H9 (cell line): ENCODE measurements at regions not wholly inside any gene's neighbourhood (a gene's known extent, or its start where the extent isn't known, plus 50 kb on each side); places are given as distances from the start of the nearest gene placed in this dataset.

Experiments used
- DNase-seq: peaks from one replicate; pipeline ENCODE4 v3.0.0-alpha.2; 2017
- H2AFZ ChIP-seq: one replicate; pipeline ENCODE4 v1.6.1; 2013; ENCODE audit warnings: mild to moderate bottlenecking, low read length, control low read depth, moderate library complexity
- H2AK5ac ChIP-seq: 2 replicates; pipeline ENCODE4 v1.6.1; 2013; ENCODE audit warnings: low read length, control low read depth, mixed read lengths; ENCODE audit not compliant: insufficient read length
- H2BK120ac ChIP-seq: one replicate; pipeline ENCODE4 v1.6.1; 2013; ENCODE audit warnings: low read depth, mild to moderate bottlenecking, low read length, control low read depth, inconsistent platforms; ENCODE audit not compliant: poor library complexity, severe bottlenecking
- H2BK12ac ChIP-seq: 2 replicates; pipeline ENCODE4 v1.6.1; 2013; ENCODE audit warnings: low read length, control low read depth, mixed read lengths, low read depth; ENCODE audit not compliant: insufficient read length
- H2BK15ac ChIP-seq: 2 replicates; pipeline ENCODE4 v1.6.1; 2013; ENCODE audit warnings: low read depth, low read length, control low read depth
- H2BK20ac ChIP-seq: one replicate; pipeline ENCODE4 v1.6.1; 2013; ENCODE audit warnings: low read depth, mild to moderate bottlenecking, low read length, control low read depth, inconsistent platforms; ENCODE audit not compliant: poor library complexity, severe bottlenecking
- H2BK5ac ChIP-seq: 2 replicates; pipeline ENCODE4 v1.6.1; 2013; ENCODE audit warnings: low read length, control low read depth, mixed read lengths; ENCODE audit not compliant: insufficient read length
- H3K14ac ChIP-seq: 2 replicates; pipeline ENCODE4 v1.6.1; 2013; ENCODE audit warnings: low read length, control low read depth; ENCODE audit not compliant: insufficient read depth
- H3K18ac ChIP-seq: 2 replicates; pipeline ENCODE4 v1.6.1; 2013; ENCODE audit warnings: low read depth, mild to moderate bottlenecking, mixed read lengths, low read length, control low read depth; ENCODE audit not compliant: insufficient read length
- H3K23ac ChIP-seq: 2 replicates; pipeline ENCODE4 v1.6.1; 2013; ENCODE audit warnings: low read length, control low read depth, mixed read lengths, low read depth; ENCODE audit not compliant: insufficient read length
- H3K23me2 ChIP-seq: 2 replicates; pipeline ENCODE4 v1.6.1; 2013; ENCODE audit warnings: low read depth, mild to moderate bottlenecking, mixed read lengths, low read length, control low read depth; ENCODE audit not compliant: insufficient read length, poor library complexity, severe bottlenecking
- H3K27ac ChIP-seq: 2 replicates; pipeline ENCODE4 v1.5.1; 2013; ENCODE audit warnings: low read length, control low read depth, mixed read lengths, low read depth; ENCODE audit not compliant: insufficient read length
- H3K27me3 ChIP-seq: 2 replicates; pipeline ENCODE4 v1.6.1; 2013; ENCODE audit warnings: low read length, control low read depth, inconsistent platforms; ENCODE audit not compliant: insufficient read depth
- H3K4ac ChIP-seq: 2 replicates; pipeline ENCODE4 v1.6.1; 2013; ENCODE audit warnings: low read depth, mild to moderate bottlenecking, control low read depth, inconsistent platforms, low read length, moderate library complexity
- H3K4me1 ChIP-seq: 2 replicates; pipeline ENCODE4 v1.6.1; 2013; ENCODE audit warnings: low read length, control low read depth, inconsistent platforms; ENCODE audit not compliant: insufficient read depth
- H3K4me2 ChIP-seq: 2 replicates; pipeline ENCODE4 v1.6.1; 2013; ENCODE audit warnings: low read length, control low read depth, mixed read lengths; ENCODE audit not compliant: insufficient read length, insufficient read depth
- H3K56ac ChIP-seq: 2 replicates; pipeline ENCODE4 v1.6.1; 2013; ENCODE audit warnings: low read depth, mild to moderate bottlenecking, mixed read lengths, low read length, control low read depth; ENCODE audit not compliant: insufficient read length
- H3K79me1 ChIP-seq: 2 replicates; pipeline ENCODE4 v1.6.1; 2013; ENCODE audit warnings: low read depth, mild to moderate bottlenecking, moderate library complexity, low read length, control low read depth, inconsistent platforms; ENCODE audit not compliant: insufficient read depth, poor library complexity, severe bottlenecking
- H3K79me2 ChIP-seq: 2 replicates; pipeline ENCODE4 v1.6.1; 2013; ENCODE audit warnings: low read length, control low read depth, inconsistent platforms; ENCODE audit not compliant: insufficient read depth
- H3K9ac ChIP-seq: 2 replicates; pipeline ENCODE4 v1.6.1; 2013; ENCODE audit warnings: low read length, control low read depth, mixed read lengths; ENCODE audit not compliant: insufficient read length; ENCODE audit errors: extremely low read depth
- H3K9me3 ChIP-seq: one replicate; pipeline ENCODE4 v1.6.1; 2013; ENCODE audit warnings: low read depth, low read length, inconsistent platforms; ENCODE audit not compliant: control insufficient read depth
- H3T11ph ChIP-seq: one replicate; pipeline ENCODE4 v1.6.1; 2013; ENCODE audit warnings: mild to moderate bottlenecking, low read length, control low read depth, inconsistent platforms
- H4K20me1 ChIP-seq: one replicate; pipeline ENCODE4 v1.6.1; 2013; ENCODE audit not compliant: control insufficient read depth, insufficient read length, insufficient read depth
- H4K5ac ChIP-seq: 2 replicates; pipeline ENCODE4 v1.6.1; 2013; ENCODE audit warnings: low read depth, mild to moderate bottlenecking, mixed read lengths, low read length, control low read depth; ENCODE audit not compliant: insufficient read length
- H4K8ac ChIP-seq: replicated peaks from 2 replicates; pipeline ENCODE4 v1.6.1; 2013; ENCODE audit warnings: low read length, control low read depth, mixed read lengths, low read depth; ENCODE audit not compliant: insufficient read length
- H4K91ac ChIP-seq: 2 replicates; pipeline ENCODE4 v1.6.1; 2013; ENCODE audit warnings: low read depth, mild to moderate bottlenecking, moderate library complexity, mixed read lengths, low read length, control low read depth; ENCODE audit not compliant: insufficient read length
- H3K27ac Mint-ChIP-seq, 3 experiments: 2 replicates in 2 of 3; 3 replicates in 1 of 3; pipeline ENCODE4 v1.8.0; 2020 to 2021; ENCODE audit warnings: mixed read lengths in 3 of 3, mild to moderate bottlenecking in 1 of 3, moderate library complexity in 1 of 3
- H3K27me3 Mint-ChIP-seq: 2 replicates; pipeline ENCODE4 v1.8.0; 2021; ENCODE audit warnings: low read depth, mild to moderate bottlenecking, moderate library complexity, mixed read lengths
- H3K36me3 Mint-ChIP-seq, 3 experiments: 2 replicates in 2 of 3; 3 replicates in 1 of 3; pipeline ENCODE4 v1.8.0; 2020 to 2021; ENCODE audit warnings: low read depth in 3 of 3, mixed read lengths in 3 of 3; ENCODE audit not compliant: insufficient read depth in 1 of 3
- H3K4me1 Mint-ChIP-seq, 2 experiments: 2 replicates each; pipeline ENCODE4 v1.8.0; 2020; ENCODE audit warnings: mixed read lengths in 2 of 2
- H3K4me3 Mint-ChIP-seq, 2 experiments: 2 replicates in 1 of 2; 3 replicates in 1 of 2; pipeline ENCODE4 v1.8.0; 2020 to 2021; ENCODE audit warnings: mild to moderate bottlenecking in 2 of 2, mixed read lengths in 2 of 2, moderate library complexity in 1 of 2
- H3K9me3 Mint-ChIP-seq, 2 experiments: 2 replicates in 1 of 2; 3 replicates in 1 of 2; pipeline ENCODE4 v1.8.0; 2020; ENCODE audit warnings: mild to moderate bottlenecking in 2 of 2, mixed read lengths in 2 of 2, moderate library complexity in 1 of 2
- CTCF ChIP-seq: fragments of 200-600 bp; sonication (generic); conservative IDR thresholded peaks from 3 replicates; pipeline ENCODE4 v1.8.0; 2021; ENCODE audit warnings: antibody characterized with exemption, mild to moderate bottlenecking

GRCh38 chr5:93307557-93307956, 273.5 kb downstream of the NR2F1-AS1 start:
- no peaks in the 10 kb centered on the region for H3K23me2 ChIP-seq
- no peak overlapping the region for H3K4me2 ChIP-seq
- Mint-ChIP-seq H3K4me1 (peaks cover 17 to 23% of the 10 kb centered on the region in 2 experiments), H3K4me3 (no peak overlapping the region), H3K27ac (no peak overlapping the region), H3K36me3 (no peaks in the 10 kb centered on the region), H3K27me3 (no peaks in the 10 kb centered on the region), H3K9me3 (no peaks in the 10 kb centered on the region)
- H3K9ac ChIP-seq: no peak overlapping the region
- H2BK20ac ChIP-seq: no peak overlapping the region
- H3K27ac ChIP-seq: no peak overlapping the region
- no peaks in the 10 kb centered on the region for H3K79me1 ChIP-seq
- H3K23ac ChIP-seq: no peak overlapping the region
- DNase-seq: no peak
- no peak for TF ChIP-seq CTCF
- no peak overlapping the region for H2BK15ac ChIP-seq
- H2AK5ac ChIP-seq: no peak overlapping the region
- no peaks in the 10 kb centered on the region for H3K9me3 ChIP-seq
- no peak overlapping the region for H3K18ac ChIP-seq
- no peak overlapping the region for H2BK12ac ChIP-seq
- H3K14ac ChIP-seq: no peak overlapping the region
- H3K56ac ChIP-seq: no peak overlapping the region
- no peak overlapping the region for H2BK120ac ChIP-seq
- H4K20me1 ChIP-seq: no peaks in the 10 kb centered on the region
- H4K5ac ChIP-seq: no peak overlapping the region
- H3K4ac ChIP-seq: no peak overlapping the region
- no peak overlapping the region for H4K8ac ChIP-seq
- H3K4me1 ChIP-seq: peaks cover 2% of the 10 kb centered on the region; the same call in 1 of the 2 replicates
- H2AFZ ChIP-seq: no peak overlapping the region
- H3T11ph ChIP-seq: no peak overlapping the region
- no peak overlapping the region for H2BK5ac ChIP-seq
- no peak overlapping the region for H4K91ac ChIP-seq
- H3K27me3 ChIP-seq: no peaks in the 10 kb centered on the region
- H3K79me2 ChIP-seq: no peaks in the 10 kb centered on the region
